Sigmoid colon (tissue), 4 donors: ENCODE measurements at regions not wholly inside any gene's neighbourhood (a gene's known extent, or its start where the extent isn't known, plus 50 kb on each side); places are given as distances from the start of the nearest gene placed in this dataset.

Experiments
- POLR2A ChIP-seq, 2 donors: fragments of 450-650 bp; IDR thresholded peaks; one replicate each; pipeline ENCODE4 v1.6.1; 2016; ENCODE audit warnings: antibody characterized with exemption in 2 of 2, mild to moderate bottlenecking in 2 of 2, moderate library complexity in 2 of 2
- POLR2AphosphoS5 ChIP-seq, 4 donors: sonication (generic); formaldehyde crosslinking; IDR thresholded peaks; one replicate each; pipeline ENCODE4 v1.6.1; 2017; ENCODE audit warnings: antibody characterized with exemption in 4 of 4
- TF ChIP-seq, protein P1 (sequence below), 4 experiments: fragments of 450-650 bp in 3 of 4; fragments of 200-600 bp in 1 of 4; IDR thresholded peaks; one replicate each; pipeline ENCODE4 v1.5.1; 2016 to 2019; ENCODE audit warnings: antibody characterized with exemption in 4 of 4, mild to moderate bottlenecking in 3 of 4, moderate library complexity in 2 of 4

DNA sequence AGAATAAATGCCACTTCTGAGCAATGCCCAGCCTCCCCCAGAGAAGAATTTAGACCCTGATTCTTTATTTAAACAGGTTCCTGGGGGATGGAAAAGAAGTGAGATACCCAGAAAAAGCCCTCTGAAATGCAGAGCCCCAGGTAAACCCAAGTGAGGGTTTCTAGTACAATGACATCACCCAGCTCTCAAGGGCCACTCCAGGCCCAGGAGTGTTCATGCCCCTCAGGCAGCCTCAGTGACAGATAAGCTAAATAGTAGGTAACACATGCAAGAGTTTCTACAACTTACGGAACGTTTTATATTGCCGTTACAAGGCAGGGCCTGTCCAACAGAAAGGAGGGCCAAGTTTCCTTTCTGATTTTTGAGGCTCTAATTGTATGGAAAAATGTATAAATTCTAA, 683.7 kb upstream of the SALL1 start:
- TF ChIP-seq, protein P1, sequence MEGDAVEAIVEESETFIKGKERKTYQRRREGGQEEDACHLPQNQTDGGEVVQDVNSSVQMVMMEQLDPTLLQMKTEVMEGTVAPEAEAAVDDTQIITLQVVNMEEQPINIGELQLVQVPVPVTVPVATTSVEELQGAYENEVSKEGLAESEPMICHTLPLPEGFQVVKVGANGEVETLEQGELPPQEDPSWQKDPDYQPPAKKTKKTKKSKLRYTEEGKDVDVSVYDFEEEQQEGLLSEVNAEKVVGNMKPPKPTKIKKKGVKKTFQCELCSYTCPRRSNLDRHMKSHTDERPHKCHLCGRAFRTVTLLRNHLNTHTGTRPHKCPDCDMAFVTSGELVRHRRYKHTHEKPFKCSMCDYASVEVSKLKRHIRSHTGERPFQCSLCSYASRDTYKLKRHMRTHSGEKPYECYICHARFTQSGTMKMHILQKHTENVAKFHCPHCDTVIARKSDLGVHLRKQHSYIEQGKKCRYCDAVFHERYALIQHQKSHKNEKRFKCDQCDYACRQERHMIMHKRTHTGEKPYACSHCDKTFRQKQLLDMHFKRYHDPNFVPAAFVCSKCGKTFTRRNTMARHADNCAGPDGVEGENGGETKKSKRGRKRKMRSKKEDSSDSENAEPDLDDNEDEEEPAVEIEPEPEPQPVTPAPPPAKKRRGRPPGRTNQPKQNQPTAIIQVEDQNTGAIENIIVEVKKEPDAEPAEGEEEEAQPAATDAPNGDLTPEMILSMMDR (IDR thresholded peaks at IDR 0.05) = no peak
- no peak for TF ChIP-seq POLR2A (IDR thresholded peaks at IDR 0.05)
- TF ChIP-seq POLR2AphosphoS5 (IDR thresholded peaks at IDR 0.05) = no peak
